Ovary (tissue), 7 donors: ENCODE measurements at regions not wholly inside any gene's neighbourhood (a gene's known extent, or its start where the extent isn't known, plus 50 kb on each side); places are given as distances from the start of the nearest gene placed in this dataset.

Source experiments
- DNase-seq, 5 donors: peaks; one replicate each; pipeline ENCODE4 v3.0.0-alpha.2; 2019 to 2020
- H3K27ac ChIP-seq, 2 donors: fragments of 200-600 bp; one replicate each; pipeline versions ENCODE4 v1.5.1 to v1.8.0; 2019 to 2022
- H3K27me3 ChIP-seq: fragments of 200-600 bp; one replicate; pipeline ENCODE4 v1.8.0; 2022
- H3K36me3 ChIP-seq: fragments of 200-600 bp; sonication (generic); one replicate; pipeline ENCODE4 v1.5.1; 2019
- H3K4me1 ChIP-seq: one replicate; pipeline ENCODE4 v1.8.1; 2013; ENCODE audit warnings: mild to moderate bottlenecking, moderate library complexity; ENCODE audit not compliant: insufficient read depth
- H3K4me3 ChIP-seq: fragments of 200-600 bp; sonication (generic); one replicate; pipeline ENCODE4 v1.5.1; 2017
- H3K9me3 ChIP-seq, 2 donors: fragments of 200-600 bp in 1 of 2; sonication (generic) in 1 of 2; one replicate each; pipeline versions ENCODE4 v1.5.1 to v1.8.1; 2013 to 2019; ENCODE audit warnings: mild to moderate bottlenecking in 1 of 2, moderate library complexity in 1 of 2
- EP300 ChIP-seq: sonication (generic); formaldehyde crosslinking; IDR thresholded peaks from one replicate; pipeline ENCODE4 v1.6.1; 2017; ENCODE audit warnings: antibody characterized with exemption
- POLR2A ChIP-seq: fragments of 450-650 bp; IDR thresholded peaks from one replicate; pipeline ENCODE4 v1.6.1; 2017; ENCODE audit warnings: antibody characterized with exemption, mild to moderate bottlenecking, moderate library complexity
- WGBS, 3 donors: extraction: QIAGEN DNeasy Blood & Tissue Kit in 1 of 3; methylation state at CpG; one replicate each; pipeline versions ENCODE4 v1.1.5 to v1.1.7; 2013 to 2017; 5-methylcytosine and 5-hydroxymethylcytosine counted together
- intact Hi-C, 4 donors: fragments of 100-400 bp; cut with DNase I; formaldehyde crosslinking; loops; one replicate each; pipeline versions ENCODE4 v1.11.0 to v1.15.1; 2022 to 2023
- TF ChIP-seq, protein P1 (sequence below), 3 donors: fragments of 450-650 bp in 2 of 3; fragments of 200-600 bp in 1 of 3; IDR thresholded peaks; one replicate each; pipeline versions ENCODE4 v1.5.1 to v1.8.0; 2016 to 2022; ENCODE audit warnings: antibody characterized with exemption in 3 of 3, mild to moderate bottlenecking in 1 of 3
- donor health status: DM: no; HTN: no; CAD: no; lungs with moderate emphysema.
- donor health status: DM: no; HTN: no; CAD: no.
- donor health status: Bipolar disorder and iron deficiency.
- donor health status: DM: no; HTN: no; CAD: no.
- donor health status: DM: yes; HTN: yes; CAD: no.

DNA sequence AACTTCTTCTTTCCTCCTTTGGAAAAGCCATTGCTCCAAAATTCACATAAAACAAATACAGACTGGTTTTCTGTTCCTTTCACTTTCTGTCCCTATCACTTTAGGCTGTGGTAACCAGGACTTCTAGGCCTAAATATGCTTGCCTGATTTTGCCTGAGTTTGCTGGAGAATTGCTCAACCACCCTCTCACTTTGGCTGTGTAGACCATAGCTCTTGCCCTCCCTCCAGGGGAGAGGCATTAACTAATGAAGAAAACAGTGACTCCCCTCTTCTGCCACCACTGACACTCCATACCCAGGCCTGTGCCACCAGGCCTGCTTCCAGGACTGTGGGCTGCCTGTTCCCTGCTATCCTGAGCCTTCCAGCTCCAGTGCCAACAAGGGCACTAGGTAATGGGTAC lies 163.5 kb downstream of the TOMM20 start:
- H3K27me3 ChIP-seq, result no peaks in the 10 kb centered on the region
- no peaks in the 10 kb centered on the region for H3K36me3 ChIP-seq
- intact Hi-C loops, result loop anchor here in 1 of 4 donors (10.0 kb wide), 1 partner anchor 360 kb away; no protein-coding TSS in a partner anchor
- H3K4me3 ChIP-seq, result no peak overlapping the region
- H3K4me1 ChIP-seq, result peaks cover 15% of the 10 kb centered on the region
- DNase-seq, result no peak
- H3K9me3 ChIP-seq, result no peaks in the 10 kb centered on the region
- H3K27ac ChIP-seq, result no peak overlapping the region
- TF ChIP-seq, protein P1, sequence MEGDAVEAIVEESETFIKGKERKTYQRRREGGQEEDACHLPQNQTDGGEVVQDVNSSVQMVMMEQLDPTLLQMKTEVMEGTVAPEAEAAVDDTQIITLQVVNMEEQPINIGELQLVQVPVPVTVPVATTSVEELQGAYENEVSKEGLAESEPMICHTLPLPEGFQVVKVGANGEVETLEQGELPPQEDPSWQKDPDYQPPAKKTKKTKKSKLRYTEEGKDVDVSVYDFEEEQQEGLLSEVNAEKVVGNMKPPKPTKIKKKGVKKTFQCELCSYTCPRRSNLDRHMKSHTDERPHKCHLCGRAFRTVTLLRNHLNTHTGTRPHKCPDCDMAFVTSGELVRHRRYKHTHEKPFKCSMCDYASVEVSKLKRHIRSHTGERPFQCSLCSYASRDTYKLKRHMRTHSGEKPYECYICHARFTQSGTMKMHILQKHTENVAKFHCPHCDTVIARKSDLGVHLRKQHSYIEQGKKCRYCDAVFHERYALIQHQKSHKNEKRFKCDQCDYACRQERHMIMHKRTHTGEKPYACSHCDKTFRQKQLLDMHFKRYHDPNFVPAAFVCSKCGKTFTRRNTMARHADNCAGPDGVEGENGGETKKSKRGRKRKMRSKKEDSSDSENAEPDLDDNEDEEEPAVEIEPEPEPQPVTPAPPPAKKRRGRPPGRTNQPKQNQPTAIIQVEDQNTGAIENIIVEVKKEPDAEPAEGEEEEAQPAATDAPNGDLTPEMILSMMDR (IDR thresholded peaks at IDR 0.05), result no peak
- TF ChIP-seq EP300 (no peak), POLR2A (no peak)

DNA sequence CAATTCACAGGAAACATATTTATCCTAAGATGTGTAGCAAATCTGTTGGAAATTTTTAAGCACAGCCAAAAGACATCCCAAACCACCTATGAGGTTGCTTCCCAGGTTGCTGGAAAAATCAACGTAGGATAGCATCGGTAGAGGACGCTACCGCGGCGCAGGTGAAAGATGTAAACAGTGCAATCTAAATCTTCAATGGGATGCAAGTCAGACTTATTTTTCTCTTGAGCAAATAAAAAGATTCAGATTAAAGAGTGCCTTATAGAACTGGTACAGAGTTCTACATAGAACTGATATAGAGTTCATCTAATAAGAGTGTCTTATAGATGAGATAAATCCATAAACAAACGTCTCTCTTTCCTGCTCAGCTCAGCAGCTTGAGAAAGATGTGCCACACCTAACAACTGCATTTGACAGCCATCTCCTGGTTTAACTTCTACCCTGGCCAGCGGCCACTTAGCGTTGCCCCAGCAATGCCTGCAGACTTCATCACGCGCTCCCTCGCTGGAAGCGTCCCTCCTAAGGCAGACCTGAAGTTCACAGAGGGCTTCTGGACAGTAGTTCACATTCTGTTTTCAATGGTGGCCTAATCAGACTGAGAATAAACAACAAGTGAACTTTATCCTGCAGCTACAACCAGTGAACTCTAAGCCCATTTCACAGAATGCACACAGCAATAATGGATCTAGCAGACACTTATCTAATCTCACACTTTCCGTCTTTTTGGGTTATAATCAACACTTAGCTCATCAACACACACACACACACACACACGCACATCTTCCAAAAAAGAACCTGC lies 164.5 kb downstream of the TOMM20 start:
- 83 to 88% (median 86%) methylated on average over 15 of the region's 15 CpGs for WGBS, 3 donors
- no peak for DNase-seq
- TF ChIP-seq, protein P1 (IDR thresholded peaks at IDR 0.05), result no peak
- TF ChIP-seq POLR2A (no peak), EP300 (no peak)
- H3K4me1 ChIP-seq, result peaks cover 12% of the 10 kb centered on the region
- intact Hi-C loops, result loop anchor here in 1 of 4 donors (10.0 kb wide), 1 partner anchor 359 kb away; no protein-coding TSS in a partner anchor
- H3K27me3 ChIP-seq, result no peaks in the 10 kb centered on the region
- no peak overlapping the region for H3K4me3 ChIP-seq
- no peaks in the 10 kb centered on the region for H3K9me3 ChIP-seq
- peak overlapping the region in 1 of 2 donors; percentile 60 for H3K27ac ChIP-seq
- no peaks in the 10 kb centered on the region for H3K36me3 ChIP-seq

DNA sequence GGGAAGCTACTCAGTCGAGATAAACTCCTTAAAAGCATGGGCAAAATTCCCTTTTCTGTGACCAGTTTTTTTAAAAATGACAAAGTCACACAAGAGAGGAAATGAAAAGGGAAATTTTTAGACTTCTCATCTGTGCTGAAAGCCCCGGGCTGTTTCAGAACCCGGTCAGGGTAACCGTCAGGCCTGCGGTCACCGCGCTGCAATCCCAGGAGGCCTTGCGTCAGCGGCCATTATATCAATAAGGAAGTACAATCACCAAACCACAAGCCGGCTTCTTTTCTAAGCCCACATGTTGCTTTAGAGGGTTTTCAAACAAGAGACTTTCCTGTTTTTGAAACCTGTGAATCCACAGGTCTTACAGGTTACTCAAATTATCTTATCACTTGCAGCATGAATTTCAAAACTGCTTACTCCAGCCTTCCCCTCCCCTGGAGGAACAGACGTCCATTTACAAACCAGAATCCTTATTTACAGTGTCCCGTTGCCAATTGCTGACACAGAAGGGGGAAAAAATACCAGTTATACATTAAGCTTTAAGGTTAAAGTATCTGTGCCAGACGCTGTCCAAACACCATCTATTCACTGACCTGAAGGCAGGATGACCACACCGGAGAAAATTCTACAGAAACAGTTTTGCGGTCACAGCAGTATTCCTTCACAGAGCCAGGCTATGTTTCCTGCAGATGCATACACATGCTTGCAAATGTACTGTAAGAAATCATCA lies 165.3 kb downstream of the TOMM20 start:
- peak in 2 of 5 donors; percentile 54 to 71 for DNase-seq
- intact Hi-C loops, result loop anchor here in 1 of 4 donors (10.0 kb wide), 1 partner anchor 359 kb away; no protein-coding TSS in a partner anchor

DNA sequence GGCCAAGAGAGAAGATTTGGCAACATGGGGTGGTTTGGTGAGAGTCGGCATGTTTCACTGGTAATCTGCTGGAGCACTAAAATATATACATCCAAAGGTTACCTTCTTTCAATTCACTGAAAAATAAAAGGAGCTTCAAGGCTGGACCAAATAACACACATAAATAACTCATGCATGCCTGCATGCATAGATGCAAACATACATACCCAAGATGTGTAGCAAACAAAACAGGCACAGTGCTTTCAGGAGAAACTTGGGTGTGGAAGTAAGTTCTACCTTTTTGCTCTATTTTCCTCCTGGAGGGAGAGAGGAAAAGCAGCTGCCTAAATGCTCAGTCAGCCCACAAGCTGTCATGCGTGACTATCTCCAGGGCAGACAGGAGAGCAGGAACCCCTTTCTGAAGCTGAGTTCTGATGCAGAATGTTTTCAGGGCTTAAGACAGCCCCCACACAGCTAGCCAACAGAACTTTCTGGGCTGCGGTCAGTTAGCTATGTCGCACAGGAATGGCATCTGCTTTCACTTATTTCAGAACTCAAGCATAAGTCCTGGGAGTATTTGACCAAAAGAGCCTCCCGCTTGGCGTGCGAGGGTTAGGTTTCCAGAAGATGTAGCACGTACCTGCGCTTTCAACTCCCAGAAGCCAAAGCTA lies 166.2 kb downstream of the TOMM20 start:
- peak in 1 of 5 donors; percentile 47 for DNase-seq
- no peaks in the 10 kb centered on the region for H3K9me3 ChIP-seq
- intact Hi-C loops, result loop anchor here in 1 of 4 donors (10.0 kb wide), 1 partner anchor 358 kb away; no protein-coding TSS in a partner anchor
- peak overlapping the region; percentile 42 to 60 for H3K27ac ChIP-seq
- no peak for TF ChIP-seq EP300
- TF ChIP-seq POLR2A, result no peak
- TF ChIP-seq, protein P1 (IDR thresholded peaks at IDR 0.05), result no peak
- H3K36me3 ChIP-seq, result no peaks in the 10 kb centered on the region
- 17 to 32% (median 19%) methylated on average over 9 of the region's 9 CpGs for WGBS, 3 donors
- H3K4me1 ChIP-seq, result peaks cover 9% of the 10 kb centered on the region
- no peak overlapping the region for H3K4me3 ChIP-seq
- no peaks in the 10 kb centered on the region for H3K27me3 ChIP-seq

More for the DNA sequence above, 165.3 kb downstream of the TOMM20 start:
- 36 to 51% (median 39%) methylated on average over 15 of the region's 15 CpGs for WGBS, 3 donors
- Histone ChIP-seq H3K9me3 (no peaks in the 10 kb centered on the region), H3K4me1 (peaks cover 9% of the 10 kb centered on the region), H3K4me3 (no peak overlapping the region), H3K27me3 (no peaks in the 10 kb centered on the region), H3K27ac (peak overlapping the region; percentile 53 to 60), H3K36me3 (no peaks in the 10 kb centered on the region)
- TF ChIP-seq EP300 (no peak), POLR2A (no peak)
- TF ChIP-seq, protein P1 (IDR thresholded peaks at IDR 0.05), result no peak
